ENCODE measurements at regions not wholly inside any gene's neighbourhood (a gene's known extent, or its start where the extent isn't known, plus 50 kb on each side); places are given as distances from the start of the nearest gene placed in this dataset.

GRCh38 chr14:21987937-21988336 lies 314.3 kb upstream of the OR4E1 start:
- POLR2A ChIA-PET = no interaction called here
- FAIRE-seq (peak; percentile 63), DNase-seq (ENCODE audit: low spot score) (peak; percentile 68), ATAC-seq (peak; percentile 94)
- H4K20me1 ChIP-seq (ENCODE audit: insufficient read depth, low read length) = no peaks in the 10 kb centered on the region
- no peak overlapping the region for H3K4me2 ChIP-seq (ENCODE audit: low read depth, low read length)
- WGBS (ENCODE audit: low lambda C conversion rate) = under 1% methylated on average over 3 of the region's 3 CpGs
- H3K4me1 ChIP-seq (ENCODE audit: insufficient read depth, low read length) = no peaks in the 10 kb centered on the region
- H3K4me3 ChIP-seq (replicated peaks in 1 of 3; ENCODE audit: insufficient read depth in 1 of 3, low read depth in 2 of 3, low read length in 3 of 3) = no peak overlapping the region
- peak; percentile 45 for TF ChIP-seq XRCC5 (optimal IDR thresholded peaks at IDR 0.05; ENCODE audit: low read length)
- TF ChIP-seq MAFF (IDR thresholded peaks at IDR 0.05; ENCODE audit: low read depth, low read length) = peak; percentile 100
- TF ChIP-seq MAFK (conservative IDR thresholded peaks at IDR 0.05 in 1 of 2, IDR thresholded peaks at IDR 0.05 in 1 of 2; ENCODE audit: low read length in 2 of 2) = peak; percentile 100
- no peak for TF ChIP-seq AGO1 (IDR thresholded peaks at IDR 0.05; ENCODE audit: low read depth, low read length, poor library complexity, severe bottlenecking)
- TF ChIP-seq ARID3A (IDR thresholded peaks at IDR 0.05; ENCODE audit: low read depth, low read length) = no peak
- no peak for TF ChIP-seq SMARCE1 (IDR thresholded peaks at IDR 0.05; ENCODE audit: borderline replicate concordance)
- TF ChIP-seq CTCF (CRISPR knock-in tag; IDR thresholded peaks at IDR 0.05) = peak; percentile 43
- no peak for TF ChIP-seq DNMT1 (CRISPR knock-in tag; IDR thresholded peaks at IDR 0.05)
- TF ChIP-seq ZNF564 (CRISPR knock-in tag; IDR thresholded peaks at IDR 0.05) = no peak
- TF ChIP-seq ELF3 (CRISPR knock-in tag; IDR thresholded peaks at IDR 0.05) = 0 out of 2 replicates have a peak, but pooled peaks have one; percentile 21
- peak; percentile 92 for TF ChIP-seq MAFG (CRISPR knock-in tag; IDR thresholded peaks at IDR 0.05)
- peak; percentile 59; the same call in 1 of the 2 replicates for TF ChIP-seq NFE2L2 (IDR thresholded peaks at IDR 0.05; ENCODE audit: low read length)
- no peak for TF ChIP-seq ZNF772 (CRISPR knock-in tag; IDR thresholded peaks at IDR 0.05)
- TF ChIP-seq RFX5 (IDR thresholded peaks at IDR 0.05; ENCODE audit: low read depth, low read length) = peak; percentile 41; the same call in 1 of the 2 replicates
- intact Hi-C loops (cut with micrococcal nuclease; ENCODE audit: unreplicated experiment) (no loop called here), in situ Hi-C loops (cut with HindIII; ENCODE audit: extremely low pct_ligation_motif_present, low pct_unique_long_range_greater_than_20kb) (no loop called here)
- H3K36me3 ChIP-seq (replicated peaks in 1 of 2; ENCODE audit: control insufficient read depth in 1 of 2, insufficient read depth in 2 of 2, low read length in 2 of 2) = no peaks in the 10 kb centered on the region
- H3K9me3 ChIP-seq (ENCODE audit: low read length) = no peaks in the 10 kb centered on the region
- no peak overlapping the region for H3K9ac ChIP-seq (ENCODE audit: insufficient read depth, low read depth, low read length)
- H3K79me2 ChIP-seq (ENCODE audit: insufficient read depth, low read length) = no peaks in the 10 kb centered on the region
- no TSS peak for BruUV-seq (replicated peaks)
- CTCF ChIA-PET (ENCODE audit: low intra/inter-chr PET ratio, low total read pairs) = interaction anchor here (0.9 kb wide), 1 partner anchor 112 kb away, joined by 5 read pairs; no protein-coding TSS in a partner anchor
- H3K27ac ChIP-seq (ENCODE audit: extremely low read length, insufficient read depth, low read length) = no peak overlapping the region
- no peak overlapping the region for H2AFZ ChIP-seq (ENCODE audit: low read length)
- no peaks in the 10 kb centered on the region for H3K27me3 ChIP-seq (ENCODE audit: control insufficient read depth in 1 of 2, insufficient read depth in 2 of 2, low read length in 2 of 2)

Data from HepG2 (cell line).